Mononuclear cell (primary cell): ENCODE measurements at regions not wholly inside any gene's neighbourhood (a gene's known extent, or its start where the extent isn't known, plus 50 kb on each side); places are given as distances from the start of the nearest gene placed in this dataset.

Source experiments
- H3K27me3 ChIP-seq: 2 replicates; pipeline ENCODE4 v1.6.0; 2011; ENCODE audit warnings: low read length, control low read depth; ENCODE audit not compliant: insufficient read depth
- H3K4me1 ChIP-seq: 2 replicates; pipeline ENCODE4 v1.5.1; 2011; ENCODE audit warnings: mild to moderate bottlenecking, low read length, control low read depth; ENCODE audit not compliant: insufficient read depth
- H3K4me3 ChIP-seq: 2 replicates; pipeline ENCODE4 v1.5.1; 2011; ENCODE audit warnings: mild to moderate bottlenecking, low read length, moderate library complexity
- H3K9me3 ChIP-seq: 2 replicates; pipeline ENCODE4 v1.5.1; 2011; ENCODE audit warnings: low read depth, mild to moderate bottlenecking, control low read depth, low read length

DNA sequence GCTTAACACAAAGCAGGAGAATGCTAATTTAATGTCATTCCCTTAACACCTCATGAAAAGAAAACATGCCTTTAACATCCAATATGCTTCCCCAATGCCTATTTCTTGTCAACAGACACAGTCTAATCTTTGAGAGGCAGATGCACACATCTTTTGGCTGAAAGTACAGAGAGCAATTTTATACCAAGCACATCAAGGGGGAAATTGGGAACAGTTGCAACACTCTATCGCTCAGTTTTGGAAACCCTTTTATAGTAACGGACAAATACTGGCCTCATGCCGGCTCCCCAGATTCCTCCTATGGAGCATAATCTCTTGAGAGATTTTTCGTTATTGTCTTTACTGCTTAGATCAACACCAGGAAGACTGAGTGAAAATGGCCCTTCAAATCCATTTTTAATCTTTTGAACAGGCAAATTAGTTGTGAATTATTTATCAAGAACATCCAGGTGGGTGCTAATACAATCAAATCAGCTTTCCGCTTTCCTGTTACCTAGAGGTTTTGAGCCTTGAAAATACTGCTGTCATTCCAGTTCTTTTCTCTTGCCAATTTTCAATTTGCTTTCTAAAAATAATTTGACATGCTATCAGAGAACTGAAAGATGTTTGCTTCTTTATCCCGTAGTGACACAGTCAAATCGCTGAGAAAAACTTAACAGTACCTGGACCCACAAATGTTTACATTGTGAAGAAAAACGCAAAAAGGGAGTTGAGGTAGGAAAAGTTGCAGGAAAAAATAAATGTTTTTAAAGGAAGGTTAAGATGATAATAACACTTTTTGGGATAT lies 60.7 kb upstream of the CAND1 start:
- no peaks in the 10 kb centered on the region for H3K9me3 ChIP-seq
- peaks cover 8% of the 10 kb centered on the region for H3K27me3 ChIP-seq
- no peak overlapping the region for H3K4me3 ChIP-seq
- H3K4me1 ChIP-seq: no peaks in the 10 kb centered on the region

DNA sequence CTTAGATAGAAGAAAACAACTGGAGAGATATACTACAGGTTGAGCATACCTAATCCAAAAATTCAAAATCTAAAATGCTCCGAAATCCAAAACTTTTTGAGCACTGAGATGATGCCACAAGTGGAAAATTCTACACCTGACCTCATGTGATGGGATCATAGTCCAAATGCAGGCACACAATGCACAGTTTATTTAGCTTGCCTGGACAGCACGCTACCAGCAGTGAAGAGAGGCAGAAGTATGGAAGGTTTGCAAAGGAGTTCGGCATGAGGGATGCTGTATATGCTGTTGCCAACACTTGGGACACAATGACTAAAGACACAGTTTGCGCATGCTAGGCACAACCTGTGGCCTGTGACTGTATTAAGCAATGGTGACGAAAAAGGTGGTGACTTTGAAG lies 58.1 kb upstream of the CAND1 start:
- Histone ChIP-seq H3K4me3 (no peak overlapping the region), H3K9me3 (no peaks in the 10 kb centered on the region), H3K4me1 (no peaks in the 10 kb centered on the region), H3K27me3 (peaks cover 6% of the 10 kb centered on the region)

DNA sequence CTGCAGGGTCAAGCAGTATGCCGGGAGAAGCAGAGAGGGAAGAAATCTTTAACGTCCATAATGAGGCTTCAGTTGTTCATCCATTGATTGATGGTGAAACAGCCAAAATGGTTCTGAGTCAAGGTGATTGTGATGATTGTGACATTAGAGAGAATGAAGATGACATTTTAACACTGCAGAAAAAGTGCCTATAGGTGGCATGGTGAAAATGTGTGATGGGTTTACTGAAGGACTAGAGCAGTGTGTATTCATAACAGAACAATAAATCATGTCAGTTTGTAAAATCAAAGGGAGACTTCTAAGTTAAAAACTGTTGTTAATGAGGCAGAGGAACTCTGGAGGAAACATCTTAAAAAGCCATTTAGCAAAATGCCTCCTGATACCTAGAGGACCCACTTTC lies 57.7 kb upstream of the CAND1 start:
- Histone ChIP-seq H3K4me1 (no peaks in the 10 kb centered on the region), H3K27me3 (peaks cover 8% of the 10 kb centered on the region), H3K9me3 (no peaks in the 10 kb centered on the region), H3K4me3 (no peak overlapping the region)

DNA sequence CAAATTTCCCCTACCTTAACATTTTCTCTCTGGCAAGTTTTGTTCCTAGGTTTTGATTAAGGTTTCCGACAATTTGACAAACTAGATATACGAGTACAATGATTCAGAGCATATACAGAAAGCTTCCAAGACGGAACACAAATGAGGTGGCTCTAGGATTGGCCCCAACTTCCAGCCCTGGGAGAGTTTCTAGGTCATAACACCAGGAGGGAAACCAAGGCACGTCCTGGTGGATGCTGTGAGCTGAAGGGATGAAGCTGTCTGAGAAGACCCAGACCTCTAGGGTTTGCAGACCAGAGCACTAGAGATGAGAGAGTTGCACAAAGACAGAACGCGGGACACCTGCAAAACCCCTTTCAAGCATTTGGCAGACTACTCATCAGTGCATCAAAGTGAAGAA lies 51.5 kb upstream of the CAND1 start:
- no peak overlapping the region for H3K4me3 ChIP-seq
- H3K4me1 ChIP-seq: no peaks in the 10 kb centered on the region
- H3K27me3 ChIP-seq: peaks cover 7% of the 10 kb centered on the region
- H3K9me3 ChIP-seq: no peaks in the 10 kb centered on the region
